ENCODE measurements at regions not wholly inside any gene's neighbourhood (a gene's known extent, or its start where the extent isn't known, plus 50 kb on each side); places are given as distances from the start of the nearest gene placed in this dataset.

GRCh38 chr7:121561717-121562116 is 165.6 kb upstream of the FAM3C start:
- intact Hi-C loops (cut with micrococcal nuclease) = no loop called here
- Histone ChIP-seq H3K36me3 (ENCODE audit: control insufficient read depth in 2 of 3, insufficient read depth in 3 of 3, low read length in 3 of 3) (no peaks in the 10 kb centered on the region), H3K27ac (ENCODE audit: low read depth, low read length) (no peak overlapping the region), H3K4me1 (ENCODE audit: control insufficient read depth in 2 of 2, insufficient read depth in 2 of 2, low read length in 2 of 2) (no peaks in the 10 kb centered on the region), H3K4me3 (ENCODE audit: low read length) (no peak overlapping the region), H3K27me3 (ENCODE audit: control insufficient read depth in 2 of 2, insufficient read depth in 2 of 2, low read length in 2 of 2) (no peaks in the 10 kb centered on the region), H3K9me3 (ENCODE audit: control insufficient read depth in 2 of 3, low read length in 3 of 3) (no peaks in the 10 kb centered on the region)
- Mint-ChIP-seq H3K9me3 (no peaks in the 10 kb centered on the region), H3K4me1 (no peaks in the 10 kb centered on the region), H3K27ac (no peak overlapping the region), H3K27me3 (peaks cover 0 to 17% (median 0%) of the 10 kb centered on the region in 5 donors), H3K36me3 (no peaks in the 10 kb centered on the region), H3K4me3 (no peak overlapping the region)
- ATAC-seq (no peak), DNase-seq (no peak)
- ChIA-PET POLR2A (no interaction called here), CTCF (no interaction called here)

GRCh38 chr7:121560267-121560990 is 164.3 kb upstream of the FAM3C start:
- Mint-ChIP-seq H3K9me3 (no peaks in the 10 kb centered on the region), H3K27me3 (peaks cover 0 to 22% (median 0%) of the 10 kb centered on the region in 5 donors), H3K4me3 (no peak overlapping the region), H3K27ac (no peak overlapping the region), H3K36me3 (no peaks in the 10 kb centered on the region), H3K4me1 (no peaks in the 10 kb centered on the region)
- no peak overlapping the region for H3K27ac ChIP-seq (ENCODE audit: low read depth, low read length)
- no peak for ATAC-seq
- no peaks in the 10 kb centered on the region for H3K4me1 ChIP-seq (ENCODE audit: control insufficient read depth in 2 of 2, insufficient read depth in 2 of 2, low read length in 2 of 2)
- intact Hi-C loops (cut with micrococcal nuclease) = no loop called here
- no peaks in the 10 kb centered on the region for H3K27me3 ChIP-seq (ENCODE audit: control insufficient read depth in 2 of 2, insufficient read depth in 2 of 2, low read length in 2 of 2)
- no peaks in the 10 kb centered on the region for H3K36me3 ChIP-seq (ENCODE audit: control insufficient read depth in 2 of 3, insufficient read depth in 3 of 3, low read length in 3 of 3)
- no peaks in the 10 kb centered on the region for H3K9me3 ChIP-seq (ENCODE audit: control insufficient read depth in 2 of 3, low read length in 3 of 3)
- ChIA-PET CTCF (no interaction called here), POLR2A (interaction anchor here (0.6 kb wide), 1 partner anchor 193 kb away, joined by 3 read pairs; no protein-coding TSS in a partner anchor)
- H3K4me3 ChIP-seq (ENCODE audit: low read length) = no peak overlapping the region
- DNase-seq = no peak

GRCh38 chr7:121558288-121558687 is 162.2 kb upstream of the FAM3C start:
- intact Hi-C loops (cut with micrococcal nuclease) = no loop called here
- ChIA-PET POLR2A (no interaction called here), CTCF (no interaction called here)

GRCh38 chr7:121557034-121557892 is 161.2 kb upstream of the FAM3C start:
- Mint-ChIP-seq H3K9me3 (no peaks in the 10 kb centered on the region), H3K4me1 (no peaks in the 10 kb centered on the region), H3K27me3 (peaks cover 0 to 24% (median 5%) of the 10 kb centered on the region in 5 donors), H3K36me3 (no peaks in the 10 kb centered on the region), H3K27ac (no peak overlapping the region), H3K4me3 (no peak overlapping the region)
- H3K4me1 ChIP-seq (ENCODE audit: control insufficient read depth in 2 of 2, insufficient read depth in 2 of 2, low read length in 2 of 2) = no peaks in the 10 kb centered on the region
- DNase-seq (no peak), ATAC-seq (no peak)
- no peak overlapping the region for H3K4me3 ChIP-seq (ENCODE audit: low read length)
- intact Hi-C loops (cut with micrococcal nuclease) = no loop called here
- CTCF ChIA-PET = interaction anchor here (1.1 kb wide), 1 partner anchor 190 kb away, joined by 3 read pairs; no protein-coding TSS in a partner anchor
- no peaks in the 10 kb centered on the region for H3K9me3 ChIP-seq (ENCODE audit: control insufficient read depth in 2 of 3, low read length in 3 of 3)
- no peaks in the 10 kb centered on the region for H3K27me3 ChIP-seq (ENCODE audit: control insufficient read depth in 2 of 2, insufficient read depth in 2 of 2, low read length in 2 of 2)
- POLR2A ChIA-PET = no interaction called here
- no peak overlapping the region for H3K27ac ChIP-seq (ENCODE audit: low read depth, low read length)
- H3K36me3 ChIP-seq (ENCODE audit: control insufficient read depth in 2 of 3, insufficient read depth in 3 of 3, low read length in 3 of 3) = no peaks in the 10 kb centered on the region

More at GRCh38 chr7:121558288-121558687, 162.2 kb upstream of the FAM3C start:
- no peaks in the 10 kb centered on the region for H3K4me1 ChIP-seq (ENCODE audit: control insufficient read depth in 2 of 2, insufficient read depth in 2 of 2, low read length in 2 of 2)
- no peak overlapping the region for H3K27ac ChIP-seq (ENCODE audit: low read depth, low read length)
- H3K9me3 Mint-ChIP-seq = no peaks in the 10 kb centered on the region
- no peaks in the 10 kb centered on the region for H3K9me3 ChIP-seq (ENCODE audit: control insufficient read depth in 2 of 3, low read length in 3 of 3)
- no peaks in the 10 kb centered on the region for H3K4me1 Mint-ChIP-seq
- ATAC-seq (no peak), DNase-seq (no peak)
- no peaks in the 10 kb centered on the region for H3K27me3 ChIP-seq (ENCODE audit: control insufficient read depth in 2 of 2, insufficient read depth in 2 of 2, low read length in 2 of 2)
- H3K36me3 ChIP-seq (ENCODE audit: control insufficient read depth in 2 of 3, insufficient read depth in 3 of 3, low read length in 3 of 3) = no peaks in the 10 kb centered on the region
- peaks cover 0 to 24% (median 5%) of the 10 kb centered on the region in 5 donors for H3K27me3 Mint-ChIP-seq
- no peak overlapping the region for H3K4me3 ChIP-seq (ENCODE audit: low read length)
- H3K4me3 Mint-ChIP-seq = no peak overlapping the region
- no peaks in the 10 kb centered on the region for H3K36me3 Mint-ChIP-seq
- no peak overlapping the region for H3K27ac Mint-ChIP-seq

- intact Hi-C loops (cut with micrococcal nuclease) = no loop called here
- H3K36me3 ChIP-seq (ENCODE audit: control insufficient read depth in 2 of 3, insufficient read depth in 3 of 3, low read length in 3 of 3) = no peaks in the 10 kb centered on the region
- H3K27me3 ChIP-seq (ENCODE audit: control insufficient read depth in 2 of 2, insufficient read depth in 2 of 2, low read length in 2 of 2) = no peaks in the 10 kb centered on the region
- no peak overlapping the region for H3K4me3 Mint-ChIP-seq
- H3K4me3 ChIP-seq (ENCODE audit: low read length) = no peak overlapping the region
- no peak overlapping the region for H3K27ac Mint-ChIP-seq
- peaks cover 0 to 13% (median 5%) of the 10 kb centered on the region in 5 donors for H3K27me3 Mint-ChIP-seq
- no peaks in the 10 kb centered on the region for H3K9me3 Mint-ChIP-seq
- ATAC-seq = no peak
- no peak for DNase-seq
- CTCF ChIA-PET = no interaction called here
- H3K27ac ChIP-seq (ENCODE audit: low read depth, low read length) = no peak overlapping the region
- no peaks in the 10 kb centered on the region for H3K4me1 Mint-ChIP-seq
- H3K9me3 ChIP-seq (ENCODE audit: control insufficient read depth in 2 of 3, low read length in 3 of 3) = no peaks in the 10 kb centered on the region
- H3K36me3 Mint-ChIP-seq = no peaks in the 10 kb centered on the region
- POLR2A ChIA-PET = interaction anchor here (0.6 kb wide), 1 partner anchor 182 kb away, joined by 3 read pairs; no protein-coding TSS in a partner anchor
- H3K4me1 ChIP-seq (ENCODE audit: control insufficient read depth in 2 of 2, insufficient read depth in 2 of 2, low read length in 2 of 2) = no peaks in the 10 kb centered on the region
Observed at GRCh38 chr7:121555558-121555957, 159.4 kb upstream of the FAM3C start.

GRCh38 chr7:121547544-121548092 is 151.5 kb upstream of the FAM3C start:
- H3K27me3 ChIP-seq (ENCODE audit: control insufficient read depth in 2 of 2, insufficient read depth in 2 of 2, low read length in 2 of 2) = no peaks in the 10 kb centered on the region
- POLR2A ChIA-PET = interaction anchor here (0.7 kb wide), 2 partner anchors 134 to 205 kb away, joined by 3 read pairs; no protein-coding TSS in a partner anchor
- no peaks in the 10 kb centered on the region for H3K4me1 ChIP-seq (ENCODE audit: control insufficient read depth in 2 of 2, insufficient read depth in 2 of 2, low read length in 2 of 2)
- no peaks in the 10 kb centered on the region for H3K9me3 ChIP-seq (ENCODE audit: control insufficient read depth in 2 of 3, low read length in 3 of 3)
- Mint-ChIP-seq H3K4me3 (no peak overlapping the region), H3K9me3 (peaks cover 0 to 11% (median 0%) of the 10 kb centered on the region in 11 donors), H3K27me3 (peaks cover 0 to 2% (median 0%) of the 10 kb centered on the region in 5 donors), H3K27ac (no peak overlapping the region), H3K36me3 (peaks cover 0 to 19% (median 0%) of the 10 kb centered on the region in 5 donors), H3K4me1 (peaks cover 0 to 38% (median 0%) of the 10 kb centered on the region in 7 donors)
- no peak overlapping the region for H3K4me3 ChIP-seq (ENCODE audit: low read length)
- DNase-seq (peak in 7 of 9 donors; percentile 19 to 58 (median 48)), ATAC-seq (peak; percentile 90)
- no peaks in the 10 kb centered on the region for H3K36me3 ChIP-seq (ENCODE audit: control insufficient read depth in 2 of 3, insufficient read depth in 3 of 3, low read length in 3 of 3)
- CTCF ChIA-PET = interaction anchor here (0.9 to 3.8 kb wide), 10 partner anchors 10 to 439 kb away, joined by 3 to 76 read pairs (median 4); no protein-coding TSS in a partner anchor
- intact Hi-C loops (cut with micrococcal nuclease) = loop anchor here (1.0 to 10.0 kb wide), 12 partner anchors 37 to 743 kb away; partner anchors contain the start of gene FAM3C (in 2 of the 2)
- H3K27ac ChIP-seq (ENCODE audit: low read depth, low read length) = no peak overlapping the region
